A673 (cell line): ENCODE measurements at regions not wholly inside any gene's neighbourhood (a gene's known extent, or its start where the extent isn't known, plus 50 kb on each side); places are given as distances from the start of the nearest gene placed in this dataset.
"Not testable (repeated sequence)": the region's sequence is repeated elsewhere in the genome, so short reads cannot be mapped to it uniquely, and the experiment has no call there.

Experiments
- CTCF ChIP-seq: fragments of 300-800, 200-600 bp; sonication (generic); conservative IDR thresholded peaks from 2 replicates; pipeline ENCODE4 v1.5.1; 2017; ENCODE audit warnings: low read depth, mild to moderate bottlenecking, antibody characterized with exemption, low read length, moderate library complexity, mixed read lengths
- EZH2 ChIP-seq: fragments of 200-600 bp; sonication (generic); IDR thresholded peaks from 2 replicates; pipeline ENCODE4 v1.6.1; 2017; ENCODE audit warnings: borderline replicate concordance, low read depth, mild to moderate bottlenecking, mixed read lengths, antibody characterized with exemption, low read length; ENCODE audit not compliant: poor library complexity, severe bottlenecking

DNA sequence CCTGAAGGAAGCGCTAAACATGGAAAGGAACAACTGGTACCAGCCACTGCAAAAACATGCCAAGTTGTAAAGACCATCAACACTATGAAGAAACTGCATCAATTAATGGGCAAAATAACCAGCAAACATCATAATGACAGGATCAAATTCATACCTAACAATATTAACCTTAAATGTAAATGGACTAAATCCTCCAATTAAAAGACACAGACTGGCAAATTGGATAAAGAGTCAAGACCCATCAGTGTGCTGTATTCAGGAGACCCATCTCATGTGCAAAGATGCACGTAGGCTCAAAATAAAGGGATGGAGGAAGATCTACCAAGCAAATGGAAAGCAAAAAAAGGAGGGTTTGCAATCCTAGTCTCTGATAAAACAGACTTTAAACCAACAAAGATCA, 111.3 kb upstream of the PIK3R1 start:
- not testable (repeated sequence) for TF ChIP-seq EZH2, CTCF
